CD8-positive, alpha-beta memory T cell (primary cell): ENCODE measurements at regions not wholly inside any gene's neighbourhood (a gene's known extent, or its start where the extent isn't known, plus 50 kb on each side); places are given as distances from the start of the nearest gene placed in this dataset.

Source experiments
- CTCF ChIA-PET: fragments of 350-600 bp; sonication (Branson Sonifier 250); formaldehyde crosslinking; loops from one replicate; lab custom pipeline; 2021; ENCODE audit warnings: antibody characterized with exemption; lab: Charles Lee
- POLR2A ChIA-PET: fragments of 350-600 bp; sonication (Branson Sonifier 250); formaldehyde crosslinking; loops from one replicate; lab custom pipeline; 2021; ENCODE audit warnings: antibody characterized with exemption; lab: Charles Lee
- DNase-seq, 5 donors: peaks; one replicate each; pipeline versions ENCODE4 v3.0.0 to v3.0.0-alpha.2; 2020 to 2022; ENCODE audit warnings: mixed read lengths in 1 of 5
- H3K27ac ChIP-seq: one replicate; pipeline ENCODE4 v1.7.0; 2013; ENCODE audit warnings: low read depth, mild to moderate bottlenecking, low read length, moderate library complexity
- H3K27me3 ChIP-seq: 2 replicates; pipeline ENCODE4 v1.7.0; 2013; ENCODE audit warnings: low read length, mild to moderate bottlenecking; ENCODE audit not compliant: insufficient read depth, poor library complexity, severe bottlenecking
- H3K36me3 ChIP-seq: 2 replicates; pipeline ENCODE4 v1.7.0; 2013; ENCODE audit warnings: mild to moderate bottlenecking, low read length, moderate library complexity; ENCODE audit not compliant: insufficient read depth
- H3K4me1 ChIP-seq: 2 replicates; pipeline ENCODE4 v1.7.0; 2013; ENCODE audit warnings: mild to moderate bottlenecking, low read length, moderate library complexity; ENCODE audit not compliant: insufficient read depth
- H3K4me3 ChIP-seq: 2 replicates; pipeline ENCODE4 v1.7.0; 2013; ENCODE audit warnings: mild to moderate bottlenecking, low read length
- H3K9me3 ChIP-seq: 2 replicates; pipeline ENCODE4 v1.7.0; 2013; ENCODE audit warnings: mild to moderate bottlenecking, low read length
- H3K27ac Mint-ChIP-seq, 8 donors: one replicate each; pipeline ENCODE4 v1.8.0; 2020 to 2021; ENCODE audit warnings: mixed read lengths in 8 of 8, mild to moderate bottlenecking in 6 of 8, inconsistent platforms in 3 of 8, moderate library complexity in 3 of 8
- H3K27me3 Mint-ChIP-seq, 2 donors: one replicate each; pipeline ENCODE4 v1.8.0; 2020 to 2021; ENCODE audit warnings: mixed read lengths in 2 of 2, mild to moderate bottlenecking in 1 of 2, moderate library complexity in 1 of 2
- H3K36me3 Mint-ChIP-seq, 3 donors: one replicate each; pipeline ENCODE4 v1.8.0; 2020 to 2021; ENCODE audit warnings: mixed read lengths in 3 of 3, inconsistent platforms in 1 of 3, mild to moderate bottlenecking in 1 of 3
- H3K4me1 Mint-ChIP-seq, 3 donors: one replicate each; pipeline ENCODE4 v1.8.0; 2020 to 2021; ENCODE audit warnings: mixed read lengths in 3 of 3, inconsistent platforms in 1 of 3, mild to moderate bottlenecking in 1 of 3
- H3K4me3 Mint-ChIP-seq, 7 donors: one replicate each; pipeline ENCODE4 v1.8.0; 2020 to 2021; ENCODE audit warnings: mixed read lengths in 7 of 7, mild to moderate bottlenecking in 6 of 7, moderate library complexity in 4 of 7, inconsistent platforms in 2 of 7
- H3K9me3 Mint-ChIP-seq, 5 donors: one replicate each; pipeline ENCODE4 v1.8.0; 2020 to 2022; ENCODE audit warnings: mixed read lengths in 5 of 5, mild to moderate bottlenecking in 3 of 5, moderate library complexity in 2 of 5, inconsistent platforms in 1 of 5

GRCh38 chr5:111934511-111934910, 177.5 kb upstream of the NREP start:
- no peak overlapping the region for H3K4me3 ChIP-seq
- no peaks in the 10 kb centered on the region for H3K27me3 ChIP-seq
- H3K4me1 ChIP-seq, result no peaks in the 10 kb centered on the region
- ChIA-PET CTCF (interaction anchor here (0.6 to 1.2 kb wide), 2 partner anchors 11 to 159 kb away, joined by 3 read pairs; no protein-coding TSS in a partner anchor), POLR2A (no interaction called here)
- Mint-ChIP-seq H3K27ac (no peak overlapping the region), H3K4me1 (no peaks in the 10 kb centered on the region), H3K36me3 (no peaks in the 10 kb centered on the region), H3K4me3 (no peak overlapping the region), H3K9me3 (peaks cover 0 to 5% (median 0%) of the 10 kb centered on the region in 5 donors), H3K27me3 (peaks cover 2 to 4% of the 10 kb centered on the region in 2 donors)
- H3K9me3 ChIP-seq, result no peaks in the 10 kb centered on the region
- DNase-seq, result no peak
- H3K36me3 ChIP-seq, result no peaks in the 10 kb centered on the region
- H3K27ac ChIP-seq, result no peak overlapping the region

- no peaks in the 10 kb centered on the region for H3K36me3 ChIP-seq
- no peaks in the 10 kb centered on the region for H3K4me1 Mint-ChIP-seq
- no peaks in the 10 kb centered on the region for H3K36me3 Mint-ChIP-seq
- peaks cover 0 to 3% (median 0%) of the 10 kb centered on the region in 5 donors for H3K9me3 Mint-ChIP-seq
- no peak overlapping the region for H3K27ac Mint-ChIP-seq
- ChIA-PET CTCF (interaction anchor here (1.2 kb wide), 1 partner anchor 9 kb away, joined by 3 read pairs; no protein-coding TSS in a partner anchor), POLR2A (no interaction called here)
- no peaks in the 10 kb centered on the region for H3K27me3 ChIP-seq
- no peak overlapping the region for H3K4me3 ChIP-seq
- no peak overlapping the region for H3K4me3 Mint-ChIP-seq
- H3K4me1 ChIP-seq, result no peaks in the 10 kb centered on the region
- H3K9me3 ChIP-seq, result no peaks in the 10 kb centered on the region
- no peak for DNase-seq
- H3K27ac ChIP-seq, result no peak overlapping the region
- H3K27me3 Mint-ChIP-seq, result peaks cover 2 to 4% of the 10 kb centered on the region in 2 donors
Measured at GRCh38 chr5:111933086-111933485, 176.1 kb upstream of the NREP start.

GRCh38 chr5:111932628-111933027, 175.6 kb upstream of the NREP start:
- ChIA-PET POLR2A (no interaction called here), CTCF (no interaction called here)
- H3K4me1 ChIP-seq, result no peaks in the 10 kb centered on the region
- no peak overlapping the region for H3K4me3 Mint-ChIP-seq
- H3K27ac Mint-ChIP-seq, result no peak overlapping the region
- H3K36me3 Mint-ChIP-seq, result no peaks in the 10 kb centered on the region
- H3K27ac ChIP-seq, result no peak overlapping the region
- H3K4me3 ChIP-seq, result no peak overlapping the region
- peaks cover 2 to 4% of the 10 kb centered on the region in 2 donors for H3K27me3 Mint-ChIP-seq
- H3K9me3 ChIP-seq, result no peaks in the 10 kb centered on the region
- no peaks in the 10 kb centered on the region for H3K27me3 ChIP-seq
- H3K9me3 Mint-ChIP-seq, result peaks cover 0 to under 1% (median 0%) of the 10 kb centered on the region in 5 donors
- no peak for DNase-seq
- H3K36me3 ChIP-seq, result no peaks in the 10 kb centered on the region
- no peaks in the 10 kb centered on the region for H3K4me1 Mint-ChIP-seq

GRCh38 chr5:111932199-111932598, 175.2 kb upstream of the NREP start:
- Histone ChIP-seq H3K27ac (no peak overlapping the region), H3K9me3 (no peaks in the 10 kb centered on the region), H3K4me3 (no peak overlapping the region), H3K4me1 (no peaks in the 10 kb centered on the region), H3K36me3 (no peaks in the 10 kb centered on the region), H3K27me3 (no peaks in the 10 kb centered on the region)
- DNase-seq, result no peak
- CTCF ChIA-PET, result no interaction called here
- H3K9me3 Mint-ChIP-seq, result no peaks in the 10 kb centered on the region
- H3K27ac Mint-ChIP-seq, result no peak overlapping the region
- H3K27me3 Mint-ChIP-seq, result peaks cover 2 to 4% of the 10 kb centered on the region in 2 donors
- no peaks in the 10 kb centered on the region for H3K36me3 Mint-ChIP-seq
- H3K4me1 Mint-ChIP-seq, result no peaks in the 10 kb centered on the region
- POLR2A ChIA-PET, result no interaction called here
- no peak overlapping the region for H3K4me3 Mint-ChIP-seq

GRCh38 chr5:111931655-111932054, 174.7 kb upstream of the NREP start:
- ChIA-PET POLR2A (no interaction called here), CTCF (no interaction called here)
- H3K9me3 ChIP-seq, result no peaks in the 10 kb centered on the region
- no peak overlapping the region for H3K4me3 ChIP-seq
- Mint-ChIP-seq H3K4me3 (no peak overlapping the region), H3K36me3 (no peaks in the 10 kb centered on the region), H3K27ac (no peak overlapping the region), H3K27me3 (peaks cover 1 to 5% of the 10 kb centered on the region in 2 donors), H3K9me3 (no peaks in the 10 kb centered on the region), H3K4me1 (no peaks in the 10 kb centered on the region)
- no peaks in the 10 kb centered on the region for H3K36me3 ChIP-seq
- no peak for DNase-seq
- H3K27ac ChIP-seq, result no peak overlapping the region
- H3K27me3 ChIP-seq, result no peaks in the 10 kb centered on the region
- no peaks in the 10 kb centered on the region for H3K4me1 ChIP-seq

GRCh38 chr5:111930905-111931461, 174.0 kb upstream of the NREP start:
- peaks cover 0 to 5% of the 10 kb centered on the region in 2 donors for H3K27me3 Mint-ChIP-seq

GRCh38 chr5:111930449-111930848, 173.5 kb upstream of the NREP start:
- Histone ChIP-seq H3K27me3 (no peaks in the 10 kb centered on the region), H3K36me3 (no peaks in the 10 kb centered on the region), H3K4me1 (no peaks in the 10 kb centered on the region), H3K4me3 (no peak overlapping the region), H3K9me3 (no peaks in the 10 kb centered on the region), H3K27ac (no peak overlapping the region)
- DNase-seq, result no peak
- Mint-ChIP-seq H3K4me3 (no peak overlapping the region), H3K9me3 (peaks cover 0 to 2% (median 0%) of the 10 kb centered on the region in 5 donors), H3K27ac (no peak overlapping the region), H3K4me1 (no peaks in the 10 kb centered on the region), H3K27me3 (peaks cover 0 to 5% of the 10 kb centered on the region in 2 donors), H3K36me3 (no peaks in the 10 kb centered on the region)
- POLR2A ChIA-PET, result no interaction called here
- CTCF ChIA-PET, result no interaction called here

More at GRCh38 chr5:111930905-111931461, 174.0 kb upstream of the NREP start:
- CTCF ChIA-PET, result no interaction called here
- H3K36me3 Mint-ChIP-seq, result no peaks in the 10 kb centered on the region
- Histone ChIP-seq H3K9me3 (no peaks in the 10 kb centered on the region), H3K27ac (no peak overlapping the region), H3K36me3 (no peaks in the 10 kb centered on the region), H3K27me3 (no peaks in the 10 kb centered on the region), H3K4me1 (no peaks in the 10 kb centered on the region), H3K4me3 (no peak overlapping the region)
- no peak for DNase-seq
- POLR2A ChIA-PET, result no interaction called here
- no peak overlapping the region for H3K27ac Mint-ChIP-seq
- H3K9me3 Mint-ChIP-seq, result no peaks in the 10 kb centered on the region
- H3K4me3 Mint-ChIP-seq, result no peak overlapping the region
- no peaks in the 10 kb centered on the region for H3K4me1 Mint-ChIP-seq

- H3K4me1 ChIP-seq, result no peaks in the 10 kb centered on the region
- ChIA-PET CTCF (no interaction called here), POLR2A (no interaction called here)
- Mint-ChIP-seq H3K27ac (no peak overlapping the region), H3K4me1 (no peaks in the 10 kb centered on the region), H3K27me3 (peaks cover 0 to 5% of the 10 kb centered on the region in 2 donors), H3K36me3 (no peaks in the 10 kb centered on the region), H3K4me3 (no peak overlapping the region), H3K9me3 (peaks cover 0 to 2% (median 0%) of the 10 kb centered on the region in 5 donors)
- H3K9me3 ChIP-seq, result no peaks in the 10 kb centered on the region
- no peaks in the 10 kb centered on the region for H3K27me3 ChIP-seq
- DNase-seq, result no peak
- no peaks in the 10 kb centered on the region for H3K36me3 ChIP-seq
- H3K27ac ChIP-seq, result no peak overlapping the region
- H3K4me3 ChIP-seq, result no peak overlapping the region
Measured at GRCh38 chr5:111929867-111930266, 172.9 kb upstream of the NREP start.
